GM21529 (cell line): ENCODE measurements at regions not wholly inside any gene's neighbourhood (a gene's known extent, or its start where the extent isn't known, plus 50 kb on each side); places are given as distances from the start of the nearest gene placed in this dataset.
"Not testable (repeated sequence)": the region's sequence is repeated elsewhere in the genome, so short reads cannot be mapped to it uniquely, and the experiment has no call there.

Experiments used
- ATAC-seq: cut with Tn5 transposase; IDR thresholded peaks from one replicate; pipeline ENCODE4 v1.9.1; 2021; ENCODE audit not compliant: unreplicated experiment

GRCh38 chr7:97373736-97374135 lies 256.2 kb downstream of the SDHAF3 start:
- no peak for ATAC-seq

- no peak for ATAC-seq
These were observed 260.2 kb downstream of the SDHAF3 start for GRCh38 chr7:97377713-97378112.

- no peak for ATAC-seq
These were observed 264.5 kb downstream of the SDHAF3 start for GRCh38 chr7:97381815-97382554.

DNA sequence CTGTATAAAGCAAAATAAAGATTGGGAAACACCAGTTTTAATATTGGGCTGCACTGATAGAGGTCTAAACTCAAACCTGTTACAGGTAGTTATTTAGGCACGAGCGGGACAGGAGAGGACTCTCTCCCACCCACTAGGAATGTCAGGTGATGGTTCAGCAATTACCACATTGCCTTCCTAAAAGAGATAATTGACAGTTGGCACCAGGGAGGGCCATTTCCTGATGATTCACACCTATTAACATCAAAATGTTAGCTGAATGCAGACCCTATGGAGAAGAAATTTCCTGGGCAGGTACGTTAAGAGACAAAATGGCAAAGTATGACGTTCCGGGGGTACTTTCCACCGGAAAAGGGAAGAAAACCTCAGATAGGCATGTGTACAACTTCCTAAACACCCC lies 272.6 kb downstream of the SDHAF3 start:
- no peak for ATAC-seq

DNA sequence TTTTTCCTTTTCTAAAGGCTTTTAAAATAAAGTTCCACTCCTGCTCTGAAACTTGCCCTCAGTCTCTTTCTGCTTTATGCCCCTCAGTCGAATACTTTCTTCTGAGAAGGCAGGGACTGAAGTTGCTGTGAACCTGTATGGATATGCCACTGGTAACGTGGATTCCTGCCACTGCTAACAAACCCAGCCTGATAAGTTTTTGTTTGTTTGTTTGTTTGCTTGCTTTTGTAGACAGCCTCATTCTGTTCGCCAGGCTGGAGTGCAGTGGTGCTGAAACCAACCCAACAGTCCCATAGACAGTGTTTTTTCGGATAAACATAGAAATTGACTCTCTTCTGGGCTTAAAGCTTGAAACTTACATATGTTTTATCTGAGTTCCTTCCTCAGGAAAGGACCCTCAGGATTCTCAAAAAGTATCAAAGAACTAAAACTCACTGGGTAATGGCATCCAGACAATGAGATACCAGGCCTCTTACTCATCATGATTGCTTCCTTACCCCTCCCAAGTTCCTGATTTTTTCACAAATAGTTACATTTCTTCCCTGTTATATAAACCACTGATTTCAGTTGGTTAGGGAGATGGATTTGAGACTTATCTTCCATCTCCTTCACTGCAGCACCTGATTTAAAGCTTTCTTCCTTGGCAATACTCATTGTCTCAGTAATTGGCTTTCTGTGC lies 273.6 kb downstream of the SDHAF3 start:
- ATAC-seq: no peak

DNA sequence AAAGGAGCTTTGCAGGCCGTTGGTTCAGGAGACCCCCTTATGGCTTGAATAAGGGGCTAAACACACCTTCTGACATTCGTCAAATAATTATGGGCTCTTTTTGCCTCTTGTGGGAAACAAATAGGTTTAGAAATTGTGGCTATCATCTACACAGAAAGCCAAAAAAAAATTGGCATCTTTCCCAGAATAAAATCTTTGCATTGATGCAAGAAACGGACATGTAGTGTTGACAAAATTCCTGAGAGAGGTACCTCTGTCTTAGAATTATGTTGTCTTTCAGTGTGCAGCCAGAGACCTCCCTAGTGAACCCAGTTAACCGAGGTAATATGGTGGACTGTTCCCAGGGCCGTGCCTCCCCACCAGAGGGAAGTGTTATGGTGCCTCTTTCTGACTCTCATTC lies 283.9 kb downstream of the SDHAF3 start:
- ATAC-seq: no peak

DNA sequence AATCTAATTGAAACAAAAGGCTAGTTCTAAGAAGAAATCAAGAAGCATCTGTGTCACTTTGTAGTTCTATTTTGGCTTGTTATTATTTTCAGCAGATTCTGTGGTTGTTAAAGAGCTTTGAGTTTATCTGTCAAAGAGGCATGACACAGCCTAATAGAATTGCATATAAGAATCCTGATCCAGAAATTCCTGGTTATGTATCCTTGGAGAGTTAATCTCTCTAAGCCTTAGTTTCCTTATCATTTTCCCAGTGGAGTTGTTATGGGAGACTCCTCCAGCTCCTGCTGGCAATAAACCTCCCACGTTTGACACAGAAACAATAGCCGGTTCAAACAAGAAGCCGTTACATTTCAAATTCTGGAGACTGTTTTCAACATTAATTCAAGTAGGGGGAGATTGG lies 288.3 kb downstream of the SDHAF3 start:
- no peak for ATAC-seq

DNA sequence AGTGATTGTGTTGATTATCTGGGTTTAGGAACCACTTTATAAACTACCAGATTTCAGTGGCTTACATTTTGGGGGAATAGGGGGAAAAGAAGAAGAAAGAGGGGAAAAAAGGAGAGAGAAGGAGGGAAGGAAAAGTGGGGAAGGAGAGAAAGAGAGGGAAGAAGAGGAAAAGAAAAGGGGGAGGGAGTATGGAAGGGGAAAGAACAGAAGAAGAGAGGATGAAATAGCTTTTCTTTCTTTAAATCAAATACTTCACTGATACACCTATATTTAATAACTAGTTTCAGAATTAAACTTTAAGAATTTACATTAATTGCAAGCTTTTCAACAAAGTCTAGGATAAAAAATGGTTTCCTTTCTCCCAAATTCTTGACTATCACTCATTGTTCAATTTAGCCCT lies 289.6 kb downstream of the SDHAF3 start:
- ATAC-seq: no peak

DNA sequence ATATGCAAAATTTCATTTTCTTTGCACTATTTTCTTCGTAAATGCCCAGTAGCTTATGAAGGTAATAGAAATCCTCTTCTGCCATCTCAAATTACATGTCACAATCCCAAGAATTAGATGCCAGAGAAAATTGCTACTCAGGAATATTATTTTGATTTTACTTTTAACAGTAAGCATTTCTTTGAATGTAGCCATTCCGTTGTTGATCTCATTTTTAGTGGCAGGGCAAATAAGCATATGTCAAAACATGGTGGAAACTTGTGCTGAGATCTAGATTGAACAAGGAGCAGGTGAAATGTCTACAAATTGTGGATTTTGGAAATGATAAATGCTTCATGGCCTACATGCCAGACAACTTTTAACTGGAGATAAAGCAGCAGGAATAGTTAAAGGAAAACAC lies 291.8 kb downstream of the SDHAF3 start:
- ATAC-seq: no peak

DNA sequence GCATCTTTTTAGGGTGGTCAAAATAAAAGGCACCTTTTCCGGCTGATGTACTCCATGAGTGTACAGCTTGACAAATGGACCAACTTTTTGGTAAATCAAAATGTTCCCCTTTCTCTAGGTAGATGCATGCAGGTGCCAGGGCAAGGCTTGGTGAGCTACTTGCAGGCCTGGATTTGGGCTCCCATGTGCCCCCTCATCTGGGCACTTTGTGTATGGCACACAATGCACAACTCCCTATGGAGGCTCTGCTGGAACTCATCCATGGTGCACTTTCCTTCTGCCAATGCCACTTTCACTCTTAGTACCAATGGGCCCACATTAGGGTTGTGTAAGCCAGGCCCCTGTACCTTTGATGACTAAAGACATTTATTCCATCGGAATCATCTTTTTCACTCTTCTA lies 300.8 kb downstream of the SDHAF3 start:
- no peak for ATAC-seq

GRCh38 chr7:97419898-97420297 lies 302.4 kb downstream of the SDHAF3 start:
- ATAC-seq: no peak

DNA sequence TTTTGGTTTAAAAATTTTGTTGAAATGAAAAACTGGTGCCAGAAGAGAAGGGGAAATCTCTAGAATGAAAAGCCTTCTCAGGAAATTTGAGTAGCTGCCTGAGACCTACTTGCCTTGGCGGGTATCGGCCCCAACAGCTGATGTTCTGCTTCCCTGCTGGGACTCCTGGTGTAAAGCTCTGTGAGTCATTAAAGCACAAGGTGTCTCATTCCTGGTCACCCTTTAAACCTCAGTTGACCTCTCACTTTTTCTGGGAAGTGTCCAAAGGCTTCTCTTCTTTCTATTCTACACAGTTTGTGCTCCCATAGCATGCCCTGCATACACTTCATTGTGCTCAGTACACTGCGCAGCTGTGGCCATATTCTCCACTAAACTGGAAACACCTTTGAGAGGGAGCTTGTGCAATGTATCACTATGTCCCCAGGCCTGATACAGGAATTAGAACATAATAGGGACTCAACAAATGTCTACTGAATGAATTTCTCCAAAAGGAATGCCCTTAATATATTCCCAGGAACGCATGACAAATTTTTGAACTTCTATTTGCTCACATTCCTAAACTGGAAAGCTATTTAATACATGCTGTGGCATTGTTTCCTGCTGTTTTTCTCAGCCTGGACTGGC lies 303.9 kb downstream of the SDHAF3 start:
- ATAC-seq: no peak

GRCh38 chr7:97422046-97422445 lies 304.5 kb downstream of the SDHAF3 start:
- ATAC-seq: no peak

GRCh38 chr7:97430006-97430405 lies 301.9 kb upstream of the TAC1 start:
- ATAC-seq: no peak

DNA sequence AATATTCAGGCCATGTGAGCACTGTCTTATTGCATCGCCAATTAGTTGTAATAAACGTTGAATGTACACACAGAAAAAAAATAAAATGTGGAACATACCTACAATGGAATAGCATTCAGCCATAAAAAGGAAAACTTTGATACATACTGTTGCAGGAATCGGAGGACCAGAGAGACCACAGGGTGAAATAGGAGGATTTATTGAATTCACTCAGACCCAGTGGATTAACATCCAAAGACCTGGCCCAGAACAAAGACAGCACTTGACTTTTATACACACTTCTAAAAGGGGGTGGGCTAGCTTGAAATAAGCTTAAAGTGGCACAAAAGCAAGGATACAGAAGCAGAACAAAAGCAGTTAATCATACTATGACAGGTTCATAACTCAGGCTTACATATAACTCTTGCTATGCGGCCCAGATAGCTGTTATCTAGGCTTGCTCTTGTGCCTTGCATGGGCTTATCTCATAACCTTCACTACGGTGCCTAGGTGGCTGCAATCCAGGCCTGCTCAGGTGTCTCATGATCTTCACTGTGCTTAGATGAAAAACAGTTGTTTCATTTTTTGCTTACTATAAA lies 292.2 kb upstream of the TAC1 start:
- ATAC-seq: no peak

DNA sequence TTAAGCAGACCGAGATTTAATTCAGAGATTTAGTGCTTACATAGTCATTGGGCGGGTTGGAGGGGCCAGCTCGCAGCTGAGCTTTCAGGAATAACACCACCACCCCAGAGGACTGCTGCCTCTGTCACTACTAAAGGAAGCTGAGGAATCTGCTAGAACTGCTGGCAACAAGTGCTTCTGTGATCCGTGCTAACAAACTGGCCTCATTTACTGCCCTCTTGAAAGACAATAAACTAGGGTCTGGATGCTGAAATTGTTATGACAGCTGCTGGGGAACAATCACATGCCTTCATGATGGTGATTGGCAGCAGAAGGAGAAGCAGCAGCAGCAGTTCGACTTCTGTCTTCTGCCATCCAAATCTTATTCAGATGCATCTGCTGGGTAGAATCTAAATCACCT lies 285.5 kb upstream of the TAC1 start:
- no peak for ATAC-seq

- ATAC-seq: not testable (repeated sequence)
These were observed 282.4 kb upstream of the TAC1 start for GRCh38 chr7:97449448-97449847.

DNA sequence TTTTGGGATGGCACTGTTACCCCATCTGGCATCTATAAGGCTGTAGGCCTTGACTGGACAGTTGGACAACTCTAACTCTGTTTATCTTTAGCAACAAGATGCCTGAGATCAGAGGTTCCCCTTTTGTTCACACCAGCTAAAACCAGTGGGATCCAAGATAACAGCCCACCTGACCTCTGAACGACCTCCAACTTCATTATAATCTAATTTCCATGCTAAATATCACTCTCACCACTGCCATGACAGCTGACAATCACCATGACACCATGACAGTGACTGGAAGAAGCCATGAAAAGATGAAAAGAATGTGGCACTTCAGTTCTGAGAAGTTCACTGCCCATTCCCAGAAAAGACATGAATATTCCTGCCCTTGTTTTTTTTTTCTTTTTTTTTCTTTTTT lies 281.4 kb upstream of the TAC1 start:
- no peak for ATAC-seq

DNA sequence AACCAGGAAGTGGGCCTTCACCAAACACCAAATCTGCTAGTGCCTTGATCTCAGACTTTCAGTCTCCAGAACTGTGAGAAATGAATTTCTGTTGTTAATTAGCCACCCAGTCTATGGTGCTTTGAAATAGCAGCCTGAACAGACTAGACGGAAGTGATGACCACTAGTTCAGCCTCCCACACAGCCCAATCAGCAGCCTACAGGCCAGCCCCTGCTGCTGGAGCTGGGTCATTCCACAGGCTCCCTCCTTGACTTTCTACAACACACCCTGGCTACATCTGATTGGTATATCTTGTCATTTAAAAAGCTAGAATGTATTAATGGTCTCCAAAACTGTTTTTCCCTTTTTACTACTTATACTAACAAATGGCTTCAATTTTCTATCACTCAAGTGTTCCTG lies 277.2 kb upstream of the TAC1 start:
- ATAC-seq: no peak

DNA sequence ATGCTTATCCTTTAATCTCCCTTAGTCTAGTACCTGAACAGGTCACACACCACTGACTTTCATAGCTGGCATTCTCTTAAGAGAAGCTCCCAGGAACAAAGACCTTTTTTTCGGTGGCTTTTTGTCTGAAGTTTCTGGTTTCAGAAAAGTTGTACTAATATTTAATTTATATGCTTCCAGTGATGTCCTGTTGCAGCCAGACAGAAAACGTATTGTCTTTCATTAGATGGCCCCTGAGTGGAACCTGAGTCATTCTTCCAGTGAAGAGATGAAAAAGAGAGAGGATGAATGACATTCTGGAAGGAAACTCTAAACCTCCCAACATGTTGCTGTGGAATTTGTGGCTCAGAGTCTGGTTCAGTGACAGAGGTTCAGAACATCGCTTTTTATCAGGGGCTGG lies 274.8 kb upstream of the TAC1 start:
- no peak for ATAC-seq

DNA sequence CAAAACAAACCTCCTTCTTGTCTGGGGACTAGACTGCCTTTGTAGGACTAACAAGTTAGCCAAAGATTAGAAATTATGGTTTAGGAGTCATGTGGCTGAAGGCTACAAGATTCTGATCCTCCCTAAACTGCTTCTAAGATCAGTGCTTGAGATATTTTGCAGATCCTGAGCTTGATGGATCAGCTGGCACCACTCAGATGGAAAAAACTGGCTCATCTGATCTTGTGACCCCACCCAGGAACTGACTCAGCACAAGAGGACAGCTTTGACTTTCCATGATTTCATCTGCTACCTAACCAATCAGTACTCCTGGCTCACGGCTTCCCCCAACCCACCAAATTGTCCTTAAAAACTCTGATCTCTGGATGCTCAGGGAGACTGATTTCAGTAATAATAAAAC lies 271.5 kb upstream of the TAC1 start:
- ATAC-seq: no peak

DNA sequence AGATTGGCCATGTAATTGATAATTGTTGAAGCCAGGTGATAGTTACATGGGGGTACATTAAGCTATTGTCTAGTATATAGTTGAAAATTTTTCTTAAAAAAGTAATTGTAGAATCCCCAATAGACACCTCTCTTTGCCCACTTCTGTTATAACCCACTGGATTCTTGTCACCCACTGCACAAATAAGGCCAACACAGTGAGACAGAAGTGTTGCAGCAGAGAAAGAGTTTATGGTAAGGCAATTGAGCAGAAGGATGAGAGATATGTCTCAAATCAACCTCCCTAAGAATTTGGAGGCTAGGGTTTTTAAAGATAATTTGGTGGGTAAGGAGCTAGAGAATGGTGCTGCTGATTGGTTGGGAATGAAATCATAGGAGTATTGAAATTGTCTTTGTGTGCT lies 270.3 kb upstream of the TAC1 start:
- ATAC-seq: no peak
